Lower leg skin (tissue), 4 donors: ENCODE measurements at regions not wholly inside any gene's neighbourhood (a gene's known extent, or its start where the extent isn't known, plus 50 kb on each side); places are given as distances from the start of the nearest gene placed in this dataset.

Source experiments
- DNase-seq, 2 donors: peaks; one replicate each; pipeline ENCODE4 v3.0.0-alpha.2; 2019; ENCODE audit warnings: low spot score in 2 of 2
- H3K4me3 ChIP-seq: fragments of 200-600 bp; sonication (generic); 2 replicates; pipeline ENCODE4 v1.5.1; 2017; ENCODE audit warnings: mild to moderate bottlenecking, low read depth; ENCODE audit not compliant: poor library complexity, severe bottlenecking
- CTCF ChIP-seq, 3 donors: fragments of 450-650 bp; IDR thresholded peaks; one replicate each; pipeline ENCODE4 v1.5.1; 2016; ENCODE audit warnings: antibody characterized with exemption in 3 of 3, mild to moderate bottlenecking in 3 of 3, moderate library complexity in 2 of 3
- POLR2A ChIP-seq, 2 donors: fragments of 450-650 bp; IDR thresholded peaks; one replicate each; pipeline ENCODE4 v1.6.1; 2016 to 2017; ENCODE audit warnings: antibody characterized with exemption in 2 of 2, mild to moderate bottlenecking in 1 of 2, moderate library complexity in 1 of 2
- WGBS, 2 donors: methylation state at CpG; one replicate each; pipeline ENCODE4 v1.1.5; 2018; 5-methylcytosine and 5-hydroxymethylcytosine counted together
- intact Hi-C: fragments of 100-400 bp; cut with DNase I; formaldehyde crosslinking; loops from one replicate; pipeline ENCODE4 v1.15.0; 2023; ENCODE audit warnings: low total_unique reads

GRCh38 chr1:8257621-8258020 lies 60.3 kb upstream of the SLC45A1 start:
- no peak overlapping the region for H3K4me3 ChIP-seq
- intact Hi-C loops: no loop called here
- TF ChIP-seq POLR2A (IDR thresholded peaks at IDR 0.05) (no peak), CTCF (IDR thresholded peaks at IDR 0.05) (no peak)
- WGBS, 2 donors: 69 to 76% methylated on average over 7 of the region's 7 CpGs
- no peak for DNase-seq

GRCh38 chr1:8256321-8256720 lies 61.6 kb upstream of the SLC45A1 start:
- WGBS, 2 donors: 93% methylated on average over 7 of the region's 7 CpGs
- no peak for DNase-seq
- no peak overlapping the region for H3K4me3 ChIP-seq
- TF ChIP-seq CTCF (IDR thresholded peaks at IDR 0.05) (no peak), POLR2A (IDR thresholded peaks at IDR 0.05) (no peak)
- intact Hi-C loops: no loop called here

- no peak for DNase-seq
- WGBS, 2 donors: 90 to 93% methylated on average over 5 of the region's 5 CpGs
- no peak for TF ChIP-seq CTCF (IDR thresholded peaks at IDR 0.05)
- no peak for TF ChIP-seq POLR2A (IDR thresholded peaks at IDR 0.05)
- intact Hi-C loops: no loop called here
- no peak overlapping the region for H3K4me3 ChIP-seq
Observed at GRCh38 chr1:8255712-8256111, 62.2 kb upstream of the SLC45A1 start.

- 77 to 79% methylated on average over 13 of the region's 13 CpGs for WGBS, 2 donors
Observed at GRCh38 chr1:8252266-8252951, 65.5 kb upstream of the SLC45A1 start.

GRCh38 chr1:8251635-8252034 lies 66.3 kb upstream of the SLC45A1 start:
- H3K4me3 ChIP-seq: no peak overlapping the region
- no peak for DNase-seq
- TF ChIP-seq POLR2A (IDR thresholded peaks at IDR 0.05) (no peak), CTCF (IDR thresholded peaks at IDR 0.05) (no peak)
- intact Hi-C loops: no loop called here
- 92 to 93% methylated on average over 9 of the region's 9 CpGs for WGBS, 2 donors

More at GRCh38 chr1:8252266-8252951, 65.5 kb upstream of the SLC45A1 start:
- H3K4me3 ChIP-seq: no peak overlapping the region
- no peak for TF ChIP-seq POLR2A (IDR thresholded peaks at IDR 0.05)
- no peak for TF ChIP-seq CTCF (IDR thresholded peaks at IDR 0.05)
- DNase-seq: no peak
- intact Hi-C loops: no loop called here

GRCh38 chr1:8249838-8250237 lies 68.1 kb upstream of the SLC45A1 start:
- no peak overlapping the region for H3K4me3 ChIP-seq
- TF ChIP-seq CTCF (IDR thresholded peaks at IDR 0.05): no peak
- TF ChIP-seq POLR2A (IDR thresholded peaks at IDR 0.05): no peak
- no peak for DNase-seq
- intact Hi-C loops: loop anchor here (10.0 kb wide), 1 partner anchor 65 kb away; the partner anchor contains the start of gene SLC45A1
- 68 to 73% methylated on average over 4 of the region's 4 CpGs for WGBS, 2 donors
